Left kidney (tissue), 1 donor: ENCODE measurements at regions not wholly inside any gene's neighbourhood (a gene's known extent, or its start where the extent isn't known, plus 50 kb on each side); places are given as distances from the start of the nearest gene placed in this dataset.
"Not testable (repeated sequence)": the region's sequence is repeated elsewhere in the genome, so short reads cannot be mapped to it uniquely, and the experiment has no call there.

Experiments
- DNase-seq: peaks from one replicate; pipeline ENCODE4 v3.0.0-alpha.2; 2013

- no peak for DNase-seq
These were observed 198.3 kb upstream of the CNTNAP5 start for GRCh38 chr2:123826729-123827271.

- DNase-seq = no peak
These were observed 185.8 kb upstream of the CNTNAP5 start for GRCh38 chr2:123839326-123839725.

GRCh38 chr2:123840016-123840415, 185.1 kb upstream of the CNTNAP5 start:
- no peak for DNase-seq

- no peak for DNase-seq
These were observed 184.5 kb upstream of the CNTNAP5 start for GRCh38 chr2:123840574-123840973.

GRCh38 chr2:123851281-123851680, 173.8 kb upstream of the CNTNAP5 start:
- no peak for DNase-seq

GRCh38 chr2:123853161-123853560, 171.9 kb upstream of the CNTNAP5 start:
- no peak for DNase-seq

GRCh38 chr2:123859031-123859430, 166.1 kb upstream of the CNTNAP5 start:
- DNase-seq = not testable (repeated sequence)

- no peak for DNase-seq
These were observed 160.7 kb upstream of the CNTNAP5 start for GRCh38 chr2:123864416-123864815.

- DNase-seq = no peak
These were observed 154.7 kb upstream of the CNTNAP5 start for GRCh38 chr2:123870206-123870880.

GRCh38 chr2:123870881-123871276, 154.2 kb upstream of the CNTNAP5 start:
- DNase-seq = no peak

- DNase-seq = no peak
These were observed 134.9 kb upstream of the CNTNAP5 start for GRCh38 chr2:123890148-123890547.

- no peak for DNase-seq
These were observed 130.9 kb upstream of the CNTNAP5 start for GRCh38 chr2:123894167-123894566.

GRCh38 chr2:123895651-123896050, 129.4 kb upstream of the CNTNAP5 start:
- DNase-seq = no peak

GRCh38 chr2:123901256-123901655, 123.8 kb upstream of the CNTNAP5 start:
- DNase-seq = no peak

GRCh38 chr2:123906361-123906760, 118.7 kb upstream of the CNTNAP5 start:
- DNase-seq = no peak

- DNase-seq = no peak
These were observed 116.6 kb upstream of the CNTNAP5 start for GRCh38 chr2:123908522-123908921.

GRCh38 chr2:123912171-123912570, 112.9 kb upstream of the CNTNAP5 start:
- DNase-seq = no peak

GRCh38 chr2:123913143-123913735, 111.8 kb upstream of the CNTNAP5 start:
- DNase-seq = no peak

- DNase-seq = no peak
These were observed 109.7 kb upstream of the CNTNAP5 start for GRCh38 chr2:123915380-123915779.

GRCh38 chr2:123916051-123916450, 109.0 kb upstream of the CNTNAP5 start:
- no peak for DNase-seq

- peak; percentile 2 for DNase-seq
These were observed 108.6 kb upstream of the CNTNAP5 start for GRCh38 chr2:123916531-123916930.

- no peak for DNase-seq
These were observed 107.8 kb upstream of the CNTNAP5 start for GRCh38 chr2:123917241-123917640.

- no peak for DNase-seq
These were observed 96.7 kb upstream of the CNTNAP5 start for GRCh38 chr2:123928358-123928757.

- DNase-seq = no peak
These were observed 89.7 kb upstream of the CNTNAP5 start for GRCh38 chr2:123935405-123935804.
